DOHH2 (cell line): ENCODE measurements at regions not wholly inside any gene's neighbourhood (a gene's known extent, or its start where the extent isn't known, plus 50 kb on each side); places are given as distances from the start of the nearest gene placed in this dataset.

ENCODE experiments used
- H3F3A ChIP-seq: fragments of 200-600 bp; sonication (generic), shearing (Covaris generic); 2 replicates; pipeline ENCODE4 v1.6.0; 2016; ENCODE audit warnings: antibody characterized with exemption, mild to moderate bottlenecking; ENCODE audit not compliant: control insufficient read depth, insufficient read depth
- H3K27ac ChIP-seq: fragments of 200-600 bp; sonication (generic); 2 replicates; pipeline ENCODE4 v1.5.1; 2014; ENCODE audit warnings: low read depth, mild to moderate bottlenecking, low read length, moderate library complexity
- H3K27me3 ChIP-seq: fragments of 200-600 bp; sonication (generic); 2 replicates; pipeline ENCODE4 v1.6.1; 2014; ENCODE audit warnings: mild to moderate bottlenecking, low read length, mixed read lengths; ENCODE audit not compliant: control insufficient read depth
- H3K36me3 ChIP-seq: fragments of 200-600 bp; sonication (generic); 2 replicates; pipeline ENCODE4 v1.6.1; 2014; ENCODE audit warnings: mild to moderate bottlenecking, low read length, moderate library complexity, mixed read lengths; ENCODE audit not compliant: control insufficient read depth
- H3K4me1 ChIP-seq: fragments of 200-600 bp; sonication (generic); 2 replicates; pipeline ENCODE4 v1.6.1; 2014; ENCODE audit warnings: mild to moderate bottlenecking, low read length, mixed read lengths; ENCODE audit not compliant: control insufficient read depth
- H3K4me2 ChIP-seq: fragments of 200-600 bp; sonication (generic); 2 replicates; pipeline ENCODE4 v1.6.0; 2014; ENCODE audit warnings: mild to moderate bottlenecking, low read length, moderate library complexity
- H3K4me3 ChIP-seq: fragments of 200-600 bp; sonication (generic); 2 replicates; pipeline ENCODE4 v1.5.1; 2014; ENCODE audit warnings: mild to moderate bottlenecking, low read length, mixed read lengths
- H3K79me2 ChIP-seq: fragments of 200-600 bp; sonication (generic); 2 replicates; pipeline ENCODE4 v1.6.1; 2014; ENCODE audit warnings: mild to moderate bottlenecking, low read length, mixed read lengths; ENCODE audit not compliant: control insufficient read depth
- H3K9me2 ChIP-seq: fragments of 200-600 bp; sonication (generic); replicated peaks from 2 replicates; pipeline ENCODE4 v1.6.1; 2014; ENCODE audit warnings: mild to moderate bottlenecking, low read length, mixed read lengths; ENCODE audit not compliant: control insufficient read depth
- H3K9me3 ChIP-seq: fragments of 200-600 bp; sonication (generic); 2 replicates; pipeline ENCODE4 v1.6.1; 2014; ENCODE audit warnings: antibody characterized with exemption, low read length, mixed read lengths; ENCODE audit not compliant: control insufficient read depth, insufficient read depth
- H4K20me1 ChIP-seq: fragments of 200-600 bp; sonication (generic); 2 replicates; pipeline ENCODE4 v1.6.0; 2014; ENCODE audit warnings: low read depth, mild to moderate bottlenecking, antibody characterized with exemption, low read length, moderate library complexity; ENCODE audit not compliant: control insufficient read depth, insufficient read depth
- CTCF ChIP-seq: fragments of 200-600 bp; sonication (generic); IDR thresholded peaks from one replicate; pipeline ENCODE4 v1.5.1; 2014; ENCODE audit warnings: antibody characterized with exemption, mild to moderate bottlenecking, low read depth, low read length; ENCODE audit not compliant: poor library complexity, severe bottlenecking
- EZH2phosphoT487 ChIP-seq: fragments of 200-600 bp; sonication (generic); IDR thresholded peaks from 2 replicates; pipeline ENCODE4 v1.6.1; 2017; ENCODE audit warnings: borderline replicate concordance, mild to moderate bottlenecking, antibody characterized with exemption, low read length, moderate library complexity, mixed read lengths

GRCh38 chr3:102129760-102130608, 280.7 kb downstream of the NFKBIZ start:
- H4K20me1 ChIP-seq: no peaks in the 10 kb centered on the region
- H3K4me1 ChIP-seq: peaks cover 8% of the 10 kb centered on the region
- H3K4me2 ChIP-seq: no peak overlapping the region
- no peak overlapping the region for H3K4me3 ChIP-seq
- H3K27ac ChIP-seq: no peak overlapping the region
- no peaks in the 10 kb centered on the region for H3K27me3 ChIP-seq
- H3K9me2 ChIP-seq: no peaks in the 10 kb centered on the region
- TF ChIP-seq CTCF (no peak), EZH2phosphoT487 (no peak)
- H3F3A ChIP-seq: no peaks in the 10 kb centered on the region
- no peaks in the 10 kb centered on the region for H3K36me3 ChIP-seq
- H3K9me3 ChIP-seq: no peaks in the 10 kb centered on the region
- H3K79me2 ChIP-seq: no peaks in the 10 kb centered on the region

GRCh38 chr3:102132370-102132769, 283.1 kb downstream of the NFKBIZ start:
- no peaks in the 10 kb centered on the region for H3K9me2 ChIP-seq

DNA sequence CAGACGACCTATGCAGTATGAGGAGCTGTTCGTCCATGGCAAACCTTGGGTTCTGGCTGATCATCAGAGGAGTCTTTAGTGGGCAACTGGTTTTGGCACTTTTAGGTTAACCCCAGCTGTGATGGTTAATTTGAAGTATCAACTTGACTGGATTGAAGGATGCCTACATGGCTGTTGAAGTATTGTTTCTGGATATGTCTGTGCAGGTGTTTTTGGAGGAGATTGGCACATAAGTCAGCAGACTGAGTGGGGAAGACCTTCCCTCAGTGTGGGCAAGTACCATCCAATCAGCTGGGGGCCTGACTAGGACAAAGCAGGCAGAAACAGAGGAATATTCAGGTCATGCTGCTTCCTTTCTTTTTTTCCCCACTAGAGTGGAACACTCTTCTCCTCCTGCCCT, 284.1 kb downstream of the NFKBIZ start:
- H3K4me2 ChIP-seq: no peak overlapping the region
- TF ChIP-seq EZH2phosphoT487 (no peak), CTCF (no peak)
- H3K4me3 ChIP-seq: no peak overlapping the region
- no peak overlapping the region for H3K27ac ChIP-seq
- H3K9me3 ChIP-seq: no peaks in the 10 kb centered on the region
- no peaks in the 10 kb centered on the region for H4K20me1 ChIP-seq
- H3K79me2 ChIP-seq: no peaks in the 10 kb centered on the region
- H3F3A ChIP-seq: no peaks in the 10 kb centered on the region
- no peaks in the 10 kb centered on the region for H3K36me3 ChIP-seq
- H3K9me2 ChIP-seq: no peaks in the 10 kb centered on the region
- H3K27me3 ChIP-seq: no peaks in the 10 kb centered on the region
- H3K4me1 ChIP-seq: peaks cover 16% of the 10 kb centered on the region

More at GRCh38 chr3:102132370-102132769, 283.1 kb downstream of the NFKBIZ start:
- H3K36me3 ChIP-seq: no peaks in the 10 kb centered on the region
- no peaks in the 10 kb centered on the region for H4K20me1 ChIP-seq
- no peak overlapping the region for H3K4me3 ChIP-seq
- no peaks in the 10 kb centered on the region for H3K27me3 ChIP-seq
- TF ChIP-seq EZH2phosphoT487: no peak
- TF ChIP-seq CTCF: no peak
- no peak overlapping the region for H3K27ac ChIP-seq
- no peaks in the 10 kb centered on the region for H3K79me2 ChIP-seq
- H3F3A ChIP-seq: no peaks in the 10 kb centered on the region
- no peaks in the 10 kb centered on the region for H3K9me3 ChIP-seq
- H3K4me2 ChIP-seq: no peak overlapping the region
- H3K4me1 ChIP-seq: peaks cover 16% of the 10 kb centered on the region
